Testis (tissue), 2 donors: ENCODE measurements at regions not wholly inside any gene's neighbourhood (a gene's known extent, or its start where the extent isn't known, plus 50 kb on each side); places are given as distances from the start of the nearest gene placed in this dataset.
"Not testable (repeated sequence)": the region's sequence is repeated elsewhere in the genome, so short reads cannot be mapped to it uniquely, and the experiment has no call there.

ENCODE experiments used
- DNase-seq: peaks from one replicate; pipeline ENCODE4 v3.0.0-alpha.2; 2019
- H3K27ac ChIP-seq, 2 donors: fragments of 200-600 bp; sonication (generic); one replicate each; pipeline ENCODE4 v1.5.1; 2019
- H3K27me3 ChIP-seq: fragments of 200-600 bp; sonication (generic); one replicate; pipeline ENCODE4 v1.5.1; 2019
- H3K36me3 ChIP-seq: fragments of 200-600 bp; sonication (generic); one replicate; pipeline ENCODE4 v1.5.1; 2017; ENCODE audit warnings: low read depth; ENCODE audit errors: missing control alignments
- H3K4me1 ChIP-seq: fragments of 200-600 bp; sonication (generic); one replicate; pipeline ENCODE4 v1.5.1; 2019
- H3K4me3 ChIP-seq, 2 donors: fragments of 200-600 bp; sonication (generic); one replicate each; pipeline ENCODE4 v1.5.1; 2017 to 2019
- H3K9me3 ChIP-seq: fragments of 200-600 bp; sonication (generic); one replicate; pipeline ENCODE4 v1.5.1; 2017
- CTCF ChIP-seq, 3 experiments: fragments of 450-650 bp in 2 of 3; fragments of 200-600 bp in 1 of 3; sonication (generic) in 1 of 3; IDR thresholded peaks; one replicate each; pipeline ENCODE4 v1.5.1; 2016 to 2019; ENCODE audit warnings: antibody characterized with exemption in 3 of 3, mild to moderate bottlenecking in 2 of 3, moderate library complexity in 1 of 3
- POLR2A ChIP-seq: fragments of 450-650 bp; IDR thresholded peaks from one replicate; pipeline ENCODE4 v1.6.1; 2017; ENCODE audit warnings: antibody characterized with exemption, mild to moderate bottlenecking, moderate library complexity
- WGBS, 2 donors: methylation state at CpG; one replicate each; pipeline ENCODE4 v1.1.5; 2018; 5-methylcytosine and 5-hydroxymethylcytosine counted together
- intact Hi-C: fragments of 100-400 bp; cut with DNase I; formaldehyde crosslinking; loops from one replicate; pipeline ENCODE4 v1.15.1; 2023; ENCODE audit warnings: low total_unique reads

- intact Hi-C loops, result no loop called here
- Histone ChIP-seq H3K4me3 (no peak overlapping the region), H3K36me3 (no peaks in the 10 kb centered on the region), H3K27me3 (no peaks in the 10 kb centered on the region), H3K27ac (no peak overlapping the region), H3K9me3 (no peaks in the 10 kb centered on the region), H3K4me1 (no peaks in the 10 kb centered on the region)
- no peak for DNase-seq
- no peak for TF ChIP-seq CTCF (IDR thresholded peaks at IDR 0.05)
- TF ChIP-seq POLR2A, result no peak
- 77 to 91% methylated on average over 1 of the region's 1 CpG for WGBS, 2 donors
Observed at GRCh38 chr2:142617461-142617860, 260.0 kb upstream of the KYNU start.

GRCh38 chr2:142615876-142616275 is 261.6 kb upstream of the KYNU start:
- WGBS, 2 donors, result 77 to 88% methylated on average over 9 of the region's 9 CpGs
- no peak overlapping the region for H3K27ac ChIP-seq
- H3K27me3 ChIP-seq, result no peaks in the 10 kb centered on the region
- H3K4me1 ChIP-seq, result no peaks in the 10 kb centered on the region
- intact Hi-C loops, result no loop called here
- no peaks in the 10 kb centered on the region for H3K36me3 ChIP-seq
- no peak overlapping the region for H3K4me3 ChIP-seq
- no peaks in the 10 kb centered on the region for H3K9me3 ChIP-seq
- DNase-seq, result no peak
- TF ChIP-seq POLR2A (no peak), CTCF (IDR thresholded peaks at IDR 0.05) (no peak)

- H3K36me3 ChIP-seq, H3K4me1 ChIP-seq, H3K27me3 ChIP-seq, DNase-seq, intact Hi-C loops, H3K9me3 ChIP-seq, H3K27ac ChIP-seq, H3K4me3 ChIP-seq: not testable (repeated sequence)
- WGBS, 2 donors, result 87 to 91% methylated on average over 14 to 17 of the region's 17 CpGs
Observed at GRCh38 chr2:142613193-142613592, 264.3 kb upstream of the KYNU start.

- Histone ChIP-seq H3K36me3 (no peaks in the 10 kb centered on the region), H3K4me1 (no peaks in the 10 kb centered on the region), H3K27me3 (no peaks in the 10 kb centered on the region), H3K4me3 (no peak overlapping the region), H3K27ac (no peak overlapping the region), H3K9me3 (no peaks in the 10 kb centered on the region)
- TF ChIP-seq CTCF (IDR thresholded peaks at IDR 0.05) (no peak), POLR2A (no peak)
- DNase-seq, result no peak
- intact Hi-C loops, result no loop called here
- WGBS, 2 donors, result 56 to 88% methylated on average over 4 of the region's 4 CpGs
Observed at GRCh38 chr2:142605421-142605820, 272.0 kb upstream of the KYNU start.

- no peak overlapping the region for H3K27ac ChIP-seq
- 44 to 50% methylated on average over 1 of the region's 1 CpG for WGBS, 2 donors
- no peaks in the 10 kb centered on the region for H3K27me3 ChIP-seq
- H3K4me1 ChIP-seq, result no peaks in the 10 kb centered on the region
- intact Hi-C loops, result no loop called here
- H3K36me3 ChIP-seq, result no peaks in the 10 kb centered on the region
- DNase-seq, result no peak
- TF ChIP-seq CTCF (IDR thresholded peaks at IDR 0.05), result no peak
- no peak overlapping the region for H3K4me3 ChIP-seq
- H3K9me3 ChIP-seq, result no peaks in the 10 kb centered on the region
Observed at GRCh38 chr2:142603759-142604158, 273.7 kb upstream of the KYNU start.
